UCSD-AML1 (cell line): ENCODE measurements at regions not wholly inside any gene's neighbourhood (a gene's known extent, or its start where the extent isn't known, plus 50 kb on each side); places are given as distances from the start of the nearest gene placed in this dataset.

Experiments used
- DNase-seq: peaks from one replicate; lab custom pipeline; 2025; ENCODE audit not compliant: unreplicated experiment; lab: John Stamatoyannopoulos, UW

DNA sequence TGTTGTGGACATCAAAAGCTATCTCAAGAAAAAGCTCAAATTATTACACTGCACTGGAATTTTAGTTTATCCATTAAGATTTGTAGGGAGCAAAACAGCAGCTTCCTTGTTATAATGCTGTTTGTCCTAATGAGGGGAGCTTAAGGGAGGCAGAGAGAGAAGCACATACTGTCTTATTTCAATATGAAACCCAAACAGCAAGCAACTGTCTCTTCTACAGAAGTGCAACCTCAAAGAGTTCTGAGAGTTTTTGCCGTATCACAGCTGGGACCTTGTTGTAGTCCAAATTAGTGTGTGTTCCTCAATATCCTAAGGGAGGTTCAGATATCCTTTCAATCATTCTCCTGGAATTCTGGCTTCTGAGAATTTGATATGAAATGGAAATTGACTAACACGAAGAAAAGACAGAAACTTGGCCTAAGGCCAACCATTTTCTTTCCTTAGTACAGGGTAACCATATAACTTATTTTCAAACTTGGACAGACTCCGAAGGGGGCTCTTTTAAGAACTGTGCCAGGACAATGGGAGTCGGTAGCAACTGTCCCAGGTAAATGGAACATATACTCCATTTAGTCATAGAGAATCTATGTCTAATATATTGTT, 149.3 kb upstream of the CCN2 start:
- no peak for DNase-seq

DNA sequence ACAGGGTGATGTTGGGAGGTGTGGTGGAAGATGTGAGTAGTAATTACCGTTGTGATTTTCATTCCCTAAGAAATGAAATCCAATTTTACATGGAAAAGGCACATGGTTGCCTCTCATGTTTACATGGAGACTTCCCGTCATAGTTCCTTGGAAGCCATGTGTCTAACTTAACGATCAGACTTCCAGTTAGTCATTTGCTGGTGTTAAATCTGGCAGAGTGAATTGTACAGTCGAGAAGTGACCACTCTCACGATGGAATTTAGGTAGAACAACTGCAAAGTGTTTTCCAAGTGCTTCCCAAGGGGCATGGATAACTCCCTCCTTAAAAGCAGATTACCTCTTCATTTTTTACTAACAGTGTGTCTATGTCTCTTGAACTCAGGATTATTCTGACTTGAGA, 145.8 kb upstream of the CCN2 start:
- no peak for DNase-seq

DNA sequence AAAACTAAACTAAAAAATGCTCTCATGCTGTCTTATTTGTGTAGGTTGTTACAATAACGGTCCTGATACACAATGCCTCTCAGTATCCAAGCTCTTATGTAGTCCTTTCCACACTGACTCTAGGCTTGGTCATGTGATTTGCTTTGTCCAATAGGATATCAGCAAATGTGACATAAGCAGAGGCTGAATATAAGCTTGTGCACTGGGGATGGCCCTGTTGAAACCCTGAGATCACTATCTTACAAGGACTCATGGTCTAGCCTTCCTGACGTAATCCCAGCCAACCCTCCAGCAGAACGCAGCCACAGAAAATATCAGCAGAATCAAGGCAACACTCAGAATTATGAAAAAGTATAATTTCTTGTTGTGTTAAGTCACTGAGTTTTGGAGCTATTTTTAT, 145.1 kb upstream of the CCN2 start:
- no peak for DNase-seq

DNA sequence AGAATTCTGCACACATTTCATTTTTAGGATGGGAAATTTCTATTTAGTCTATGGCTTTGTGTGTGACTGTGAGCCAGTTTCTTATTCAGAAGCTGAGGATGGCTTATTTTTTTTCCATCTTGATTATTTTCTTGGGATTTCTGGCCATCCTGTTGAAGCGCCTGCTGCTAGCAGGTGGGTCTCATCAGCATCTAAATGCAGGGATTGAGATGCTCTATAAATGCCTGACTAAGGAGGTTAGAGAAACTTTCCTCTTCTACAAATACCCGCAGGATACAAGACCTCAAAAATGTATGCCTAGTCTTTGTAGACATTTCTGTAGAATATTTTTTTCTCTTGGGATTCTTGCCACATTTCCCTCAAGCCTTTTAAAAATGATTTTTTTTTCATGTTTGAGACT, 138.0 kb upstream of the CCN2 start:
- DNase-seq: no peak

DNA sequence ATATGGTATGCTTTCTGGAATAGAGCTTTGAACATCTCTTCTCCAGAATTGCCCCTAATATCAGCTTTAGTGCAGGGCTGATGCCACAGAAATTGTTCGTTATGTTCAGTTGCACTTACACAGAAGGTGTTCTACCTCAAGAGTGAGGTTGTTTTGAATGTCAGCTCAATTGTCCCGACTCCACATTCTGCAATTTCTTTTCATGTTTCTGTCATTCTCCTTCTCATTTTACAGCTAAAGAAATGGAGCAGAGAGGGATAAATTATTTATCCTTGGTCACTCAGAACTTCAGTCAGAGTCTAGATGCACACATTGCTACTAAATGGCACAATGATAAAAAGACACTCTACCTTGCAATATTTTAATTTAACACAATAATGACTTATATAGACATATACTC, 137.0 kb upstream of the CCN2 start:
- DNase-seq: no peak

DNA sequence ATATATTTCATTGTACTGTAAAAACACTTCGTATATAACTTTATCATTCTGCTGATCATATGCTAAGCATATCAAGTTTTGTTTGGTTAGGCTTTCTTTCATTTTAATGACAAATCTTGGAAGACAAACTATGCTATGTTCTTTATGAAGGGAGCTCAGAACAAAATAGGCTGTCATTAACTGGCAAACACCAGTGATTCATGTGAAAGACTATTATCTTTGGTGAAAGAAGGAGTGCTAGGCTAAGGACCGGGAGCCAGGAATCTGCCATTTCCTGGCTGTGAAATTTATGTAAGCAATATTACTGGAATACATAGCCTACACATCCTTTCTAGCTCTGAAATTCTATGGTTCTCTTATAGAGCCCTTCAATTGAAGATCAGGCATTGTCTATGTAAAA, 136.2 kb upstream of the CCN2 start:
- no peak for DNase-seq

DNA sequence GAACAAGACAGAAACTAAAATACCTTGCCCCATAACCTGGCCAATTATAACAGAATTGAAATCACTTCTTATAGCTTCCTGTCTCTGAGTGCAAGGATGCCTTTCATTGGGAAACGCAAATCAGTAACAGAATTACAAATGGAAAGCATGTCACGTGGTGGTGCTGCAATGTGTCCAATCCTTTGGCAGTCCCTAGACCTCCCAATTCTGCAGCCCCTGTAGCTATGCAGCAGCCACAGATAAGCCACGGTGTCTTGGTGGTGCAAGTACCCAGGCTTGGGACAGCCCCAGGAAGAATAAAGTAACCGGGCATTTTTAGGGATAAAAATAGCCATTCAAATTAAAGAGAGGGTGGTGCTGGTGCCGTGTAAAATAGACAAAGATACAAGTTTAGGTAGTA, 134.6 kb upstream of the CCN2 start:
- DNase-seq: no peak

DNA sequence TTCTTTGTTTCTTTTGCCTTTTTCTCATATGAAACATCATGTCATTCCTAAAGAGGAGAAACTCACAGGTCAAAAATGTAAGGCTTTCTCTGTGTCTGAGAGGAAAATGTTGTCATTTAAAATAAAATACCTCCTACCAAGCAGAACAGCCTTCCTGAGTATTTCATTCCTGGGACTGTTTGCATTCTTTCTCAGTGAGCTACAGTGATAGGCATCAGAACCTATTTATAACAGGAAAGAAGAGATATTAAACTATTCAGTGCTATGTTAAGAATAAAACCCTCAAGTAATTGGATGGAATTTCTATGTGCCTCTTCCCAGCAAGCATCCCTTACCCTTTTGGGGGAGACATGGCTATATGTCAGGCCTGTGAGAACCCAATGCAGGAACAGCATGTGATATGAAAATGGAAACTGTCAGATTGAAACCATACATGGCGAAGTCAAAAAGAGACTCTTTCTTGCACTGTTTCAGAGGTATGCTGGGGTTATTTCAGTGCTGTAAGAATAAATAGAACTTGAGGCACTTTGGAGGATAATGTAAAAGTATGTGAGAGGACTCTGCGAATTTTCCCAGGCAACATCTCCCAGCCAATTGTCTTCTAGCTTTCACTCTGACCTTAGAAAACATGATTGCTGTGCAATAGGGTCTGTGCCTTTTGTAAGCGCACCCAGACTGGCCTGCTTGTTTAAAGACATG, 133.8 kb upstream of the CCN2 start:
- DNase-seq: no peak

DNA sequence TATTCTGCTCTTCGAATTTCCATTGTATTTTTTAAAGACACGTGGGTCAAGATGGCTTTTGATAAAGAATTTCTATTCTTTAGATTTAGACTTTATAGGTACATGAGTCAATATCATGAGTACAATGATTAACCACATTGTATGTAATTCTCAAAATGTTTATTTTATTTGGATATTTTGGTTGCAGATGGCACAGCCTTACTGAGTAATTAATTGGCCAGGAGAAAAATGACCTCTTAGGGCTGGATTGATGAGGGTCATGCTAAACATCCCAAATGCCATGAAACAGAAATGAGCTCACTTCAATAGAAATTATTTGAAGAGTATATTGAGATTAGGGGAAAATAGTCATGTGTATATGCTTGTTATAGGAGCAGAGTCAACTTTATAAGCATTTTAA, 131.2 kb upstream of the CCN2 start:
- no peak for DNase-seq

DNA sequence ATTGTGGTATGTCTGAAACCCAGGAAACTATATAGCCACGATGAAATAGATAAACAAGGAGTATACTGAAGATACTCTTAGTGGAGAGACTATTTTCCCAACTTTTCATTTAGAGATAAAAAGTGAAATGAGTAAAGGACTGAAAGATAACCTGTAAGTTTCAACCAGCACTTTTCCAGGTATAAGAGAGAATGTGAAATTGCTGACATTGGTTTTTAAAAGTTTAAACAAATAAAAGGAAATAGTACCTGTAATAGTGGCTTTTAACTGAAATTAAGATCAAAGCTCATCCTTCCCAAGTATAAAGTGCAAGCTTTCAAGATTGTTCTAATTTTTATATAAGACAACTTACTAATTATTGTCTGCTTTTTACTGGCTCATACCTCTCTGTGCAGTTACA, 130.2 kb upstream of the CCN2 start:
- DNase-seq: no peak

DNA sequence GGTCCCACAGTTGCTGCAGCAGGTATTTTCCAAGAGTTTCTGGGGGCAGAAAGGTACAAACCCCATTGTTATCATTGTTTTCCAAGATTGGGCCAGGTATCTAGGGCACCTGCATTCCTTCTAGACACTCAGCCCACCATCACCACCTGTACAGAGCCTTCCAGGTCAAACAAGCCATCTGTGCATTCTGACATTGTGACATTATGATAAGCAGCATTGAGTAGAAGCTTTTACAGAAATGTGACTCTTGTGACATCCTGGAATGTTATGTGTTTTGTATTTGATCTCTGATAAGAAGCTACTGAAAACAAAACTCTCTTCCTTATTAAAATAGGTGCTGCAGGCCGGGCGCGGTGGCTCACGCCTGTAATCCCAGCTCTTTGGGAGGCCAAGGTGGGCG, 128.1 kb upstream of the CCN2 start:
- no peak for DNase-seq

DNA sequence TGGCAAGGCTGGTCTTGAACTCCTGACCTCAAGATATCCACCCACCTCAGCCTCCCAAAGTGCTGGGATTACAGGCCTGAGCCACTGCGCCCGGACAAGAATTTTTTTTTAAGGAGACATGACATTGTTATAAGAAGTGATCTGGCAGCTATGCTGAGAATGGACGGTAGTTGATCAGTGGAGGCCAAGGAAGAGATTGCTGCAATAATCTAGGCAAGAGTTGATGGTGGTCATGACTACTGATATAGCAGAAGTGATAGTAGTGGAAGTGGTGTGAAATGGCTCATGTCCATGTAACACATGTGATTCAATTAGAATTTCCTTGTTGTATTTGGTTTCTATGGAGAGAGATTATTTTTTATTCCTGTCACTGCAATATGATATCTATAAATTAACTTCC, 125.3 kb upstream of the CCN2 start:
- DNase-seq: no peak

DNA sequence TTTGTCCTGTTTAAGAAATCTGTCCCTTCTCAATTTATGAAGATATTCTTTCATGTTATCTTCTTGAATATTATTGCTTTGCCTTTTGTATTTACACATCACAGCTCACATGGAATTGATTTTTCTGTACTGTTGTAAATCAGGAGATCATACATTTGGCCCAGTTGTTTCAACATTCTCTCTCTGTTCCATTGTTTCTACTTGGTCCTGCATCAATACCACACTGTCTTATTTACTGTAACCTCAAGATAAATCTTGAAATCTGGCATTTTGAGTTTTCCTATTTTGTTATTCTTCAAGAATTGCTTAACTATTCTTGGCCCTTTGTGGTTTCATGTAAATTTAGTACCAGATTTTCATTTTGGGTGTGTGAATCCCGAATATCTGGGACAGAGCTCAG, 121.7 kb upstream of the CCN2 start:
- no peak for DNase-seq

DNA sequence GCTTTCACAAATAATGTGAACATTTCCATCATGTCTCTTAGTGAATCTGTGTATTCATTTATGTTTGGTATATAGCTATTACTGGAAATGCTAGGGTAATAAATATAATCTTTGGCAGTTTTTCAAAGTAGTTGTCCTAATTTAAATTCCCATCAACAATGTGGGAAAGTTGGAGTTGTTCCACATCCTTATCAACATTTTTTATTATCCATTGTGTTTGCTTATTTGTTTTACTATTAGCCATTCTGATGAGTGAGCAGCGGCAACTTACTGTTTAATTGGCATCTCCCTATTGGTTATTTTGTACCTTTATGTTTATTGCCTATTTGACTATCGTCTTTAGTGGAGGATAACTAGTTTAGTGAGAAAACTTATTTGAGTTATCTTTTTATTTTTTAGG, 121.1 kb upstream of the CCN2 start:
- no peak for DNase-seq

DNA sequence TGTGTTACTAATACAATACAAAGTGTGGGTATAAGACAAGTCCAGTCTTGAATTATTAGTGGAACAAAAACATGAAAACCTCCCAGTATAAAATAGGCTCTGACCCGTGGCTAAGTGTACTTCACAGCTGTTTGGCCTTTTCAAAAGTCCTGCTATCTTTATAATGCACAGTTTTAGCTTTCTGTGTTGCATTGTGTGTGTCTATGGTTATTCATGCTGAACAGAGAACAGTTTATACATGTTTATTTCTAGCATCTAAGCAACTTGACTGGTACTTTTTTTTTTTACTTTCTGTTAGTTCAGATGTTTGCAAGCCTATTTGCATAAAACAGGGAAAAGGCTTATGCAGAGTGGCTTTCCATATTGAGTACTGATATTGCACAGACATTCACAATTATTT, 119.2 kb upstream of the CCN2 start:
- no peak for DNase-seq

DNA sequence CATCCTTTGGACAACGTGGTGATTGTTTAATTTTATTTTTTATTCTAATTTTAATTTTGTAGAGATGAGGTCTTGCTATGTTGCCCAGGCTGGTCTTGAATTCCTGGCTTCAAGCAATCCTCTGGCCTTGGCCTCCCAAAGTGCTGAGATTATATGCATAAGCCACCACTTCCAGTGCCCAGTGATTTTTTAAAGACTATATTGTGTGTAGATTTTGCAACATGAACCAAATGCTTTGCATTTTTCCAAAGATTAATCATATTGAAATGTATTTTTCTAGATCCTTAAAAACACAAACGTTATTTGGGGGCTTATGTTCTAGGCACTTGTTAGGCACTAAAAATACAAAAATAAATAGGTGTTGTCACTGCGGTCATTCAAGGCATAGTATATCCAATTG, 117.6 kb upstream of the CCN2 start:
- no peak for DNase-seq

DNA sequence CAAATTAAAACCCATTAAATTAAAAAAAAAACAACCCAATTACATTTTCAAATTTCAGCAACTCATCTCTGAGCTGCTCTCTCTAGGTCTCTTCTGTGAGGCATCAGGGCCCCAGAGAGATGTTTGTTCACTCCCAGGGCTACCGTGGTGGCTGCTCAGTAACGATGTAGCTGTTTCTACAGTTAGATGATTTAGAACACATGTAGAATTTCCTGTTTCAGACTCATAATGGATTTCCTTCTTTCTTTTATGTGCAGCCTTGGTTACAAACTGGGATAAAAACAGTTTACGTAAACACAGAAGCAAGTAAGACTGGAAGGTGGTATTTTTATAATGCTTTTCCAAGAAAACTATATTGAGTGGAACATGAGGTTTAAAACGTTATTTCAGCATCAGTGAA, 116.1 kb upstream of the CCN2 start:
- DNase-seq: no peak

DNA sequence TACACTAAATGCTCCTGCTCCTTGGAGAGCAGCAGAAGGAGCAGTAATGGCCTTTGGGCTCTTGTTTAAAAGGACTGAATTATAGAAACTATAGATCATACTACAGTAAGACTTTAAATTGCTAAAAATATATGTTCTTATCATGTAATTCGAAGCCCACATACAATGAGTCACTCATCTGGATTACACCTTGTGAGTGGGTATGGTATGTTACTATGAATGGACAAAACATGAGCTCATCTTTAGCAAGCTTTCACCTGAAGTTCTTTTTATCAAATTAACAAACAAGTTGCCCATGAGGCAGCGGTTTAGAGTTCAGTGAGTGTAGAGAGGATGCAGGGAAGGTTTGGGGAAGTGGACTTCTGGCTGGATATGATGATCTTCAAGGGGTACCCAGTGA, 114.4 kb upstream of the CCN2 start:
- DNase-seq: no peak

DNA sequence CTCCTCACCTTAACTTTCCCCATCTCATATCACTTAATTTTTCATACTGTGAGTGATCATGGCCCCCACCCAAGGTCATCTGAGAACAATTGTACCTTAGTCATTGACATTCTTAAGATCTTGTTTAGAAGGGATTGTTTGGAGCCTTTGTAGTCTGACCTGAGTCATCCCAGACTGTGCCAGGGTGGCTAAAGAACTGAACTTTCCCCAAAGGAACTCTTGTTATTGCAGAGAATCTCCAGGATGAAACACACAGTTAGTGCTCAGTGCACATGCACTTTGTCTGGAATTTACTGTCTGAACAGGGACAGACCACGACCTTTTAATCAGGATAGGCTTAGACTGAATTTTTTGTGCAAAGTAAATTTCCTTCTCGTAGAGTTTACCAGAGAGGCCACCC, 112.6 kb upstream of the CCN2 start:
- no peak for DNase-seq

DNA sequence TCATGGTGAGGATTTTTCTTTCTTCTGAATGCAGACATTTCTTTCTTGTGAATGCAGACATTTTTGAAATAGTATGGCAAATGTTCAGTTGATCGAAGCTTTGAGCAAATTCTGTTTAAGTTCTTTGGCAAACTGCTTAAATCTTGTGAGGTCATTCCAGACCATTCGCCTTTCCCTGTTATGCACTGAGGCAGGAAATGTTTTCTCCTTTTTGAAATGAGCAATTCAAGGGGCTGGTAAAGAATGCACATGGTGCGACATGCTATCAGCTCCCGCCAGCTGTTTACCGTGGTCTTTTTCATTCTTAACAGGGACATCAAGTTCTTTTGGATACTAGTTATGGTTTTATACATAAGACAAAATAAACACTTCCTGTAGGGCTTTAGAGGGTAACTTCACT, 112.0 kb upstream of the CCN2 start:
- no peak for DNase-seq

DNA sequence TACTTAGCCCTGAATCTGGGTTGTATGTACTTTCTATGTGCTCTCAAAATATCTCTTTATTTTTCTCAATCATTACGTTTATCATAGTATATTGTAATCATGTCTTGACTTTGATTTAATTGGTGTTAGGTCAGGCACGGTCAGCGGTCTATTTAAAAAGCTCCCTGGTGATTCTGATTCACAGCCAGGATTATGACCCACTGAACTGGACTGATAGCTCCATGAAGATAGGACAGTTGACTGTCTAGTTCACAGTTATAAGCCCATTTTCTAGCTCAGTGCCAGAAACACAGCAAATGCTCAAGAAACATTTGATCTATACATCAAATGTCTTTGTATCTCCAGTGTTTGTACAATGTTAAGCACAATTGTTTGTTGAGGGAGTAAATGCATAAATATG, 111.5 kb upstream of the CCN2 start:
- DNase-seq: no peak

DNA sequence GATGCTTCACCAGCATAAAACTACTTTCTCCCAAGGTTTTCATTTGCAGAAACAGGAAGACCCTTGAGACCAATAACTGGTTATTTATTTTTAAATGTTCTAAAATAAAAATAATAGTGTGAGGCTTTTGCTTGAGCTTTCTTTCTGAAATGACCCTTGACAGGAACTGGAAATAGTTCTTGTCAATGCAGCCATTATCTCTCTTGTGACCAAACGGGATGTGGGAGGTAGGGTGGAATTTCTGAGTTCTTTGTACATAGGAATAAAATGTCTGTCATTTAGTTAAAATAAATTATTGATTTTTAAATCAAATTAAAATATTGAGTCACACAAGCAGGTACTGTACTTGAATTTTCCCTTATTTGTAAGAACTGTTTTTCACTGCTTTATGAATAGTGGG, 110.2 kb upstream of the CCN2 start:
- DNase-seq: no peak

DNA sequence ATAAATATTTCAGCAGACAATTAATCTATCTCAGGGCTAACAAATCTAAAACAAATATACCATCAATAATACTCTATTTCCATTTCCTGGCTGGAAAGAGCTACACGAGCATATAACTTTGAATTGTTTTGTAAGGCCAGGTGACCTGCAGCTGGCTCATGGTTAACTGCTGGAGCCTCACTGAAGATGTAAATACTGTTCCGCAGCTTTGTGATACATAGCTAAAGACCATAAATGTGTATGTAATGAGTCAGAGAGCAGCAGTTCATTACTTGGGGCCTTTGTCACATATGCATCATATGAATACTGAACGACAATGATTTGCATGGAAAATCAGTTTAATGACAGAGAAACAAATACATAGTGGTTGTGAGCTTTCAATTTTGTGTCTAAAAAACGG, 109.4 kb upstream of the CCN2 start:
- no peak for DNase-seq
